GM21737 (cell line): ENCODE measurements at regions not wholly inside any gene's neighbourhood (a gene's known extent, or its start where the extent isn't known, plus 50 kb on each side); places are given as distances from the start of the nearest gene placed in this dataset.
"Not testable (repeated sequence)": the region's sequence is repeated elsewhere in the genome, so short reads cannot be mapped to it uniquely, and the experiment has no call there.

Experiments
- ATAC-seq: cut with Tn5 transposase; IDR thresholded peaks from one replicate; pipeline ENCODE4 v1.9.1; 2021; ENCODE audit warnings: mild to moderate bottlenecking, moderate library complexity; ENCODE audit not compliant: unreplicated experiment

DNA sequence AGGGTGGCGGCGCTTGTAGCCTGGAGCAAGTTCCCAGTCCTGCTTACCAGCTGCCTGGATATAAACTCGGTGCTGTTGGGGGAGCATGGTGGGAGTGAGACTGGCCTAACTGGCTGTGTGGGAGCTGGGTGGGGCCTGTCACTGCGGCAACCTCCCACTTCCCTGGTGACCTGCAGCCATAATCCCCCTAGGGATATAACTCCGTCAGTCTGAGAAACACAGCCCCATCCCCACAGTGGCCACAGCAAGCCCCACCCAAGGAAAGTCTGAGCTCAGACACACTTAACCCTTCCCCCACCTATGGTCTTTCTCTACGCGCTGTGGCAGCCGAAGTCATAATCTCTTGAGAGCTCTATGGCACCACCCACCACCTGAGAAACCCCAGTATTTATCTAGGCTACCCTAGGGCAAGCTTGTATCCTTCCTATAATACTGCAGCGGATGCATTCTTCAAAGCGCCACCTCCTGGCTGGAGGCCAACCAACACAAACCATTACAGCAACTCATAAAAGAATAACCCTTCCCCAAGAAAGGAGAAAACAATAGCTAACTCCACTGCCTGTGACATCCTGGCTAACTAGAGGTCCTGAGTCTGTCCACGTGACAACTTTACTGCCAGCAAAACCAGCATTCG, 57.4 kb downstream of the ZNF648 start:
- no peak for ATAC-seq

DNA sequence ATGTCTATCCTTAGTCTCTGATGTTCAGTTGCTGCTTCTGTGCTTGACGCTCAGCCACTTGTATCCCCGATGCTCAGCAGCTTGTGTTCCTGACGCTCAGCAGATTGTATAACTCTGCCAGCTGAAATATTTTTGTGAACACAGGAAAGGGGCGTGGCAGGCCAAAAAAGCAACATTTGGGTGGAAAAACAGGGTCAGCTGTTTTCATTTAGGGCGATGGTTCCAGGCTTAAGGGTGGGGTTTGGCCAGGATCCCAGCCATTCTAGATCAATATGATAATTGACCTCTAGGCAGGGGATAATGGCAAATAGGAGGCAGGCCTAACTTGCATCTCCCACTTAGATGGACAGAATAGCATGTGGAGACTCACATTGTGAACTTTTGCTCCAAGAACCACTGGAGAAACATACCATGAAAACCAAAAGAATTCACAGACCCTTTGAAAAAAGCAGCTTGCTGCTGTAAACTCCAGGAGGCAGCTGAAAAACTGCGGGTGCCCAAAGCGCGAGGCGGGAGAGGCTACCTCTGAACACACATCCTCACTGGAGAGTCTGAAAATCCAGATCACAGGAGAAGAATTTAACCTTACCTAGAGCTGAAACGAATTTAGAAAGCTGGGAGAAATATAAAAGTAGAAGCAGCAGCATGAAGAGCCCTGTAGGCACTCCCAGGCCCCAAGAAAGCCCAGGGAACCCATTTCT, 58.3 kb downstream of the ZNF648 start:
- no peak for ATAC-seq

DNA sequence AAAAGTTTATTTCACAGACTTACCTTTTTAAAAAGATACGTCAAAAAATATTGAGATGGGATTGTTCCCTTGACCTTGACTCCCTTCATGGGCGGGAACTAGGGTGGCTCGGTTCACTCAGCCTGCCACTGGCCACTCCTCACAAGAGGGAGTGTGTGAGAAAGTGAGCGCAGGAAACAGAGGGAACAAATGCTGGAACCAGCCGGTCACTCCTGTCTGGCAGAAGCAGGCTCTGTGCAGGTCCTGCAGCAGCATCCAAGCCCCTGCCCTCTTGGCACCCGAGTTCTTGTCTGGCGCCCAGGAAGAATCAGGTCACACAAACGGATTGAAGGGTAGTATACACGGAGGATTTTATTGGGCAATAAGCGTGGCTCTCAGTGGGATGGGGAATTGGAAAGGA, 58.9 kb downstream of the ZNF648 start:
- no peak for ATAC-seq

DNA sequence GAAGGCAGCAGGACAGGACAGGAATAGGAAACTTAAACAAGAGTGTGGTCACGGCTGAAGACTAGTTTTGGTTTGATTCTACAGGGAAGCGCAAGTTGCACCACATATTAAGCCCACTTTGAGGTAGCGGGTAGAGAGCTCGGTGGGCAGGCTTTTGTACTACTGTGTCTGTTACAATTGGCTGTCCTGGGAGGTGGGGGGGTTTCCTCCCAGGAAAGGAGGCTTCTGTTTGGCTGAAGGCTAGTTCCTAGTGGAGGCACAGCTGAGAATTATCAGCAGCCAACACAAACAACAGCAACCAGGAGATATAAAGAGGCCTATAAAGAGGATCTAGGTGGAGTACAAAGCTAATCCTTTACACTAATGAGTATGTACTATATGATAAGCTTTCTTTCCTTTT, 62.7 kb downstream of the ZNF648 start:
- no peak for ATAC-seq

DNA sequence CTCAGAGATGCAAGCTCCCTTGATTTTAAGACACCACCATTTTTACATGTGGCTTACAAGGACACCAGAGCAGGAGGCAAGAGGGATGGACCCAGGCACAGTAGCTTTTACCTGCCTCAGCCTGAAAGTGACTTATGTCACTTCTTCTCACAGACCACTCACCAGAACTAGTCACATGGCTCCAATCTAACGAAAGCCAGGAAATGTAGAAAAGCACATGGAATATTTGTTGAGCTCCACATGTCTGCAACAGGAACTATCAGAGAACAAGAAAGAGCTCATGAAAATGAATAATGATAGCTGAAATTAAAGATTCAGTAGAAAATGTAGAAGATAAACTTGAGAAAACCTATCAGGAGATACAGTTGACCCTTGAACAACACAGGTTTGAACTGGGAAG, 69.4 kb downstream of the ZNF648 start:
- ATAC-seq: no peak

DNA sequence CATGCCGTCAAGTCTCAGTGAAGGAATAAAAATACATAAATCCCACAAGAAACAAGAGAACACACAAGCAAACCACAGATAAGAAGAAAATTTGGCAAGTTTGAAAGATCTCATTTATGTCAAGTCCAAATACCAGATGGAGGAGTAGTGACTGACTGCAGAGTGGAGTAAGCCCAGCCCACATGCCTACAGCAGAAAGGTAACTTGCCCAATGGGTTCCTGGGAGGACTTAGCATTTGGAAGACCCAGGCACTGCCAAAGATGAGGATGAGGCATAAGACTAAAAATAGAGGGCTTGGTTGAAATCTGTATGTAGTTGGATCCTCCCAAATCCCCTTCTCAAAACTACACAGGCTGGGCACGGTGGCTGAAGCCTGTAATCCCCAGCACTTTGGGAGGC, 70.8 kb downstream of the ZNF648 start:
- ATAC-seq: no peak

DNA sequence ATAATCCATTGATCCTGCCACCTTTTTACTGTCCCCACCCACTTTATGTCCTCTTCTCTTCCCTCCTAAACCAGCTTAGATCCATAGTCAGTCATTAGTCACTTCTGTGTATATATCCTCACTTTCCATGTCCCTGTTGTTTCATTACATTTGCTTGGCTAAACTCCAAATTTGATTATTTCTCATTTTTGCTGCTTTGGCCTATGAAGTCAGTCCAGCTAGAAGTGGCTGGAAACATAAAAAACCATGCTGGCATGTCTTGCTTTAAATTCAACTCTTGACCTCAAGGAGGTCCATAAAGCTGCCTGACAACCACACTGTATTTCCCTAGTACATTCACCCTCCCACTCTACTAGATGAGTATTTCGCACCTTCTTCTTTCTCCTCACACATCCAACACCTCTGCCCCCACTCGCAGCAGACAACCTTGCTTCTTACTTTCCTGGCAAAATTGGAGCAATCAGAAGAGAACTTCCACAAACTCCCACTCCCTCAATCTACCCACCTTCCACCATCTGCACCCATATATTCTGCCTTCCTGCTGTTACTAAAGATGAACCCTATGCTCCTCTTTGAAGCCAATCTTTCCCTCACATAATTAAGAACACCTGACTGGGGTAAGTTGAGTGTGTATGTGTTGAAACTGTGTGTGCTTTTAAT, 72.1 kb downstream of the ZNF648 start:
- ATAC-seq: no peak

DNA sequence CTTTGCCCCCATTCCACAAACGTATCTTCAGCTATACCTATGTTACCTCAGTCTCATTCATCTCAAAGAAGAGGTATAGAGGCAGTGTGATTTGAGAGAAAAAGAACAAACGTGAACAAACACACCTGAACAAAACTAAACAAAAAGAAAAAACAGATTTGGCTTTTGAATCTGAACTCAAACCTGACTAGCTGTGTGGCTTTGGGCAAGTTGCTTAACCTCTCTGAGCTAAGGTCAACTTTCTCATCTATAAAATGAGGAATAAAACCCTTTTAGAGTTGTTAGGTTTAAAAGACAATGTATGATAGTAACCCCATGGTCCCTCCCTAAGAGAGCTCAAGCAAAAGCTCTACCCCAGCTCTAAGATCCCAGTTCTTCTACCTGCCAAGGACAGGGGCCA, 73.5 kb downstream of the ZNF648 start:
- ATAC-seq: no peak

DNA sequence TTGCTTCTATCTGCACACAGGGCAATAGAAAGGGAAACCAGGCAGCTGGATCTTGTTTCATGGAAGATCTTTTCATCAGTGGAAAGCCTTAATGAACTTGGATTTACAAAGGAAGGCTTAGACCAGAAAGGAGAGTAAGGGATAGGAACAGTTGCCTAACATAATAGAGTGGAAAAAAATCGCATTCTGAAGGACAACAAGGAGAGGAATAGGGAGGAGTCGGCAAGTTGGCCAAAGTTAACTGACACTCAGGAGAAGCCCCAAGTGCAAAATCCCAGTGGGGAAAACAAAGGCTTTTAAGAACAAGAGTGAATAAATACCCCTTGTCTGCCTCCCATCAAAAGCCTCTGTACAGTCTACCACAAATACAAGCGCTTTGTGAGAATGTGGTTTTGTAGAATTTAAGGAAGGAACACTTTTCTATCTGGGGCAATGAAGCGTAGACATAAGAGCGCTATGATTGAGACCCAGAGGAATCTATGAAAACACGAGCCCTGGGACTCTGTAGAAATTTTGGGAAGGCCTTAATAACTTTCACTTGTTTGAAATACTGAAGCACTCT, 74.1 kb downstream of the ZNF648 start:
- ATAC-seq: no peak

DNA sequence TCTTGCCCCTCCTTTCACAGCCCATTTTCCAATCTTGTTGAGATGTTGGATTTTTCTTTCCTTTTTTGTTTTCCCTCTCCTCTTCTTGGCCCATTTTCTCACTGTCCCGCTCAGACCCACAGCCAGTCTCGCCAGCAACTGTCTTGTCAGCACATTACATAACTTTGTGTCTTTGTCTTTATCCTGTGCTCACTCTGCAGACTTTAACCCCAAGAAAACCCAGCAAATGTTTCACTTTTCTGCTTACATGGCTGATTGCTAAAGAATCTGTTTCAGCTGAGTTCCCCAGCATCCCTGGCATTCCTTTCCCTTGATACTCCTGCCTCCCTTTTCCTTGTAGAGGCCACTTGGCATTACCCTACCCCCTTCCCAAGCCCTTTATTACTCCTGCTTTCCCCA, 74.6 kb downstream of the ZNF648 start:
- ATAC-seq: no peak

DNA sequence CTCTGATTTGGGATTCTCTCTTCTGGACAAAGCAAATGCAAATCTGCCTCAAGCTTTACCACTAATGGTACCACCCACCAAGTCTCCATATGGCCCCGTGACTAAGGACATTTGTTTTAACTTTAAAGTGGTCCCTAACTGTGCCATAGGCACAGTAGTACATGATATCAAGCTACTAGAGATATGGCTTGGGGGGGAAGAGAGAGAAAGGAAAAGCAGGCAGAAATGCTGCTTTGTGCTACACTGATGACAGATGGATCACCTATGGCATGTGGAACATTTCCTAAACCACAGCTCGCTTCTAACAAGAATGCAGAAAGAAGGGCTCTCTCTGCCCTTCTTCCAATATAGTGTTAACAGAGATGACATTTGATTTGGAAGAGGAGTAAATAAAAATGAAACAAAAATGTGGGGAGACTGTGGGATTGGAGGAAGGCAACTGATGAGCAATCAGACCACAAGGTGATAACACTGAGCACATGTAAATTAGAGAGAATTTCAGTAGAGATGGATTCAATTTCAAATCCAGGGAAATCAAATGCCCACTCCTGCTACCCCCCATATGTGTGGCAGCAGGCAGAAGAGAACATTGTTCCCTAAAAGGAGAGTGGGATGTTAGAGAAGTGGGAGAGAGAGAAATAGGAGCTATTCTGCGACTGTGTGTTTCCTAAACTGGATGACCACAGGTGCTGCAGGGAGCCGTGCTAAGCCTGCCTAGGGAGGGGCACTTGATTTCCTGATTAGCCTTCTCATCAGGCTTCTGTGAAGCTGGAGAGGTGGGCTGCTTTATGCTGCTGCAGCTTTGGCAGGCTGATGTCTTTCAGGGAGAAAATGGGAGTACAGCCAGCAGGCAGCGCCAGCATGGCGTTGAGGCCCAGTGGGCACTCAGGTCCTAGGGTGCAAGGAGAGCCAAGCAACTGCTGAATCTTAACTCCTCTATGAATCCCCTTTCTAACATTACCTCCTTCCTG, 75.3 kb downstream of the ZNF648 start:
- no peak for ATAC-seq

DNA sequence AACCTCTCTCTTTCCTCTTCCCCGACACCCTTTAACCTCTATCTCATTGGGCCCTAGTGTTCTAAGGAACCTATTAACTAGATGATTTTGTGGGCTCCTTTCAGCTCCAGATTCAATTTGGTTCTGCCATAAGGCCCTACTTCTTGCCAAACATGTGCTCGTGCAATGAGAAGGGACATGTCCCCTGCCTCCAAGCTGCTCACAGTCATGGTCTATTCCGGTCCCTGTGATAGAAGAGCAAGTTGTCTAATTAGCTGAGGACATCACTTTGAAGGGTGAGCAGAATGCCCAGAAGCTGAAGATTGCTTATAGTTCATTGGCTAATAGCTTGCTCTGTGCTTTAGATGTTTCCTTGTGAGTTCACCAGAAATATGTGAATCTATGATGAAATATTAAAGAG, 76.2 kb downstream of the ZNF648 start:
- no peak for ATAC-seq

DNA sequence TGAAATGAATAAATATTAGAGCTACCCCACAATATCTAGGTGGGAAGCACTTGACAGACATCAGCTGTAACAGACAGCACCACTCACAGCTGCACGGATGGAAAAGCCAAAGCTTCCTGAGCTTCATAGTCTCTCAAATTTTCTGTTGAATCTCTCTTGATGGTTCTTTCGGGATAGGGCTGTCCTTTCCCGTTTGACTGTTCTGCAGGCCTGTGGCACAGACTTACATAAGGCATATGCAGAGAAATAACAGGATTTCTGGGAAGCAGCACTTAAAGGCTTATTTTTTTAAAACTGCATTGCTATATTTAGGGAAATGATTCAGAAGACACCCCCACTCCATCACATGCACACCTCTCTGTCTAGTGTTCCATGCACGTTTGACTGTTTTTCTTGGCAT, 77.5 kb downstream of the ZNF648 start:
- no peak for ATAC-seq

DNA sequence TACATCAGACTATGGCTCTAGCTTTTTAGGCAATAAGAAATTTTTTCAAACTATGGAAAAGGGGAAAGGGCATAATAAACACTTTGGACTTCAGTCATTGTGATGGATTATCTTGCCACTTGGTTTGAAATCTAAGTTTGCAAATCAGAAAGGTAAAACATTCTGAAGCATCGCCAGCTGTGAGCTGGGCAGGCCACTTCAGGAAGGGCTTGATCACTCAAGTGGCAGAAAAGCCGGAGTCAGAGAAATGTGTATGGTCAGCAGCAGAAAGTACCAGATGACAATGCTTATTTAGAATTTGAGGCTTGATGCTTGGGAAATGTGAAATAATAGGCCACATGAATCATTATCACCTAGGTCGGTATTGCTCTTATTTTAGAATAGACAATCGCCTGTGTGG, 79.7 kb downstream of the ZNF648 start:
- ATAC-seq: no peak

DNA sequence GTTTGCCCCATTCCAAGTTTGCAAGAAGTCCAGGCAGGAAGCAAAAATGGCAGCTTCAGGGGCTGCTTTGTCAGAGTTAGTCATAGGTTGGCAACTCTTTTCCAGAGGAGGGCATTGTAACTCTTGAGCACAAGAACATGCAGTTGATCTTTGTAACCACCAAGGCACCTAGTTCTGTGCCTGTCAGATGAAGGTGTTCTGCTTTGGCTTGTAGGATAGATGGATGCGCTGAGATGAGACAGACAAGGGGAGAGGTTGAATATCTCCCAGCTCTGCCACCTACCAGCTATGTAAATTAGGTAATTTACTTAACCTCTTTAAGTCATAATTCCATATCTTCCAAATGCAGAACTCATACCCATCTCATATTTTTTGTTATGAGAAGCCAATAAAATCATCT, 89.3 kb downstream of the ZNF648 start:
- ATAC-seq: no peak

DNA sequence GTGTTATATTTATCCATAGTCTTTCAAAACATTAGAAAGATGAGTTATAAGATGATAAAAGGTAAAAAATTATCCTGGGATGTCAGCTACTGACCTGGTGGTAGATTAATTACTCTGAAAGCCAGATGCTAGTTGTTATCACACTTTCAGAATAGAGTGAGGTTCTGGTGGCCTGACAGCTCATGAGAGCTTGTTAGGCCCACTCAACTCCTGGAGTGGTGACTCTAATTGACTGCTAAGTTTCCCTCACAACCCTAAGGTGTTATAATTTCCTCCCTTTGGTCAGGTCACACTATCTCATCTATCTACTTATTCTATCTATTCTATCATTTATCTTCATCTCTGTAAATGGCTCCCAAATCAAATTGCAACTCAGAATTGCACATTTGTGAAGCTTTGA, 90.1 kb downstream of the ZNF648 start:
- no peak for ATAC-seq

DNA sequence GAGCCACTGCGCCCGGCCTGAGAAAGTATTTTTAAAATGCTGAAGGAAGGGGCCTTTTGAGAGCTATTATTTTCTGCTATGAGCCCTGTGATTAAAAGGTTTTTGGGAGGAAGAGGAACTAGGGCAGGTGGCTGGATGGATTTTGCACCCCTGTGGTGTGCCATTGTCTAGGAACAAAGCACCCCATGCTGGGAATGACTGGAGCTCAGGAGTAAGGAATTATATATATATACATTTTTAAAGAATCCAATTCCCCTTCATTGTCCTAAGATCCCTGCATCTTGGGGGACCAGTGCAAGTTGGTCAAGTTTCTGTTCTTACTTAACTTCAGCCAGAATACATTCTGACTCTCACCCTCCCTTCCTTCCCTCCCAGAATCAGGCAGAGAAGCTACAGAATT, 91.6 kb downstream of the ZNF648 start:
- ATAC-seq: no peak

DNA sequence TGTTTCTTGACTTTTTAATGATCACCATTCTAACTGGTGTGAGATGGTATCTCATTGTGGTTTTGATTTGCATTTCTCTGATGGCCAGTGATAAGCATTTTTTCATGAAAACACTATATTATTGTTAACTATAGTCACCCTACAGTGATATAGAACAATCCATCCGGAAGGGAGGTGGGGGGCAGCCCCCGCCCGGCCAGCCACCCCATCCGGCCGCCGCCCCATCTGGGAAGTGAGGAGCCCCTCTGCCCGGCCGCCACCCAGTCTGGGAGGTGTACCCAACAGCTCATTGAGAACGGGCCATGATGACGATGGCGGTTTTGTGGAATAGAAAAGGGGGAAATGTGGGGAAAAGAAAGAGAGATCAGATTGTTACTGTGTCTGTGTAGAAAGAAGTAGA, 106.8 kb downstream of the ZNF648 start:
- ATAC-seq: not testable (repeated sequence)

DNA sequence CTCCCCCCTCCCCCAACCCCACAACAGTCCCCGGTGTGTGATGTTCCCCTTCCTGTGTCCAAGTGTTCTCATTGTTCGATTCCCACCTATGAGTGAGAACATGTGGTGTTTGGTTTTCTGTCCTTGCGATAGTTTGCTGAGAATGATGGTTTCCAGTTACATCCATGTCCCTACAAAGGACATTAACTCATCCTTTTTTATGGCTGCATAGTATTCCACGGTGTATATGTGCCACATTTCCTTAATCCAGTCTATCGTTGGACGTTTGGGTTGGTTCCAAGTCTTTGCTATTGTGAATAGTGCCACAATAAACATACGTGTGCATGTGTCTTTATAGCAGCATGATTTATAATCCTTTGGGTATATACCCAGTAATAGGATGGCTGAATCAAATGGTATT, 107.3 kb downstream of the ZNF648 start:
- not testable (repeated sequence) for ATAC-seq

DNA sequence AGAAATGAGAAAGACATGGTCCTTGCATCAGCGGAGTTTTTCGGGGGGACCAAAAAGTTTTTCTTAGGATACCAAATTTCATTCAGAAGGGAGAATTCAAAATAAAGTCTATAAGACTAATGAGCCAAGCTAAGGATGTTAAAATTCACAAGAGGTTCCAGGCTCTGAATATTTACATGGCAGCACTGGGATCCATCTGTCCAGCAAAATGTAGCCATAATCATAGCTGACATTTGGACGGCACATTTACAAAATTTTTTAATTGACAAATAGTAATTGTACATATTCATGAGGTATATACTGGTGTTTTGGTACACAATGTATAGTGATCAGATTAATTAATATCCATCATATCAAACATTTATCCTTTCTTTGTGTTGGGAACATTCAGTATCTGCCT, 107.9 kb downstream of the ZNF648 start:
- no peak for ATAC-seq

DNA sequence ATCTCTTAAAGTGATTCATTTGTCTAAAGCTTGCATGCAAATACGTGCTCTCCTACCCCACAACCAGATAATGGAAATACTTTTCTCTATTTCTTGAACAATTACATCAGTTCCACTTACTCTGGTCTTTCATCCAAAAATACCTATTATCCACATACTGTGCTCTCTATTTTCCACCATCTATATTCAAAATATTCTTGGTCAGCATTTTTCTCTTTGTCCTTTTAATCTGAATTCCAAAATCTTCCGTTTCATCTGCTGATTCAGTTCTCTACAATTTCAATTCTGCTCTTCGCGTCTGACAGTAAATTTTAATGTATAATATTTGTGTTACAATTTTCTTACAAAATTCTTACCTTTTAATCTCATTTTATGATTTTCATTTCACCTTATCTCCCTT, 110.3 kb downstream of the ZNF648 start:
- no peak for ATAC-seq
